GM18868 (cell line): ENCODE measurements at regions not wholly inside any gene's neighbourhood (a gene's known extent, or its start where the extent isn't known, plus 50 kb on each side); places are given as distances from the start of the nearest gene placed in this dataset.
"Not testable (repeated sequence)": the region's sequence is repeated elsewhere in the genome, so short reads cannot be mapped to it uniquely, and the experiment has no call there.

ENCODE experiments used
- ATAC-seq: cut with Tn5 transposase; IDR thresholded peaks from one replicate; pipeline ENCODE4 v1.9.1; 2021; ENCODE audit warnings: mild to moderate bottlenecking, moderate library complexity; ENCODE audit not compliant: unreplicated experiment

DNA sequence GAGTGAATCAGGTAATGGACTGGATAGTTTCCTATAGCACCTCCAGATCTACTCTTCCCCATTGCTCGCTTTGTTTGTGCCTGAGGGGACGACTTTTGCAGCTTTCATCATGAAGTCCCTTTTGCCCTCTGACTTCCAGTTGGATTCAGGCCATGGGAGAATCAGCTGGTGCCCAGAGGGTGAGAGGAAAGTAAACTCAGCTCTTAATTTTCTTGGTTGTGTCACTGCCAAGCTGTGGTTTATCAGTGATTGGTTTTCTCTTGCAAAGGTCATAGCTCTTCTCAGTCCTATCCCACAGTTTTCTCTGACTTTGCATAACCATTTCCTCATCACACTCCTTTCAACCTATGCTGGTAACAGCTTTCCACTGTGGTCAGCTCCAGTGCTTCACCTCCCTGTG is 200.1 kb downstream of the KCNJ2 start:
- no peak for ATAC-seq

DNA sequence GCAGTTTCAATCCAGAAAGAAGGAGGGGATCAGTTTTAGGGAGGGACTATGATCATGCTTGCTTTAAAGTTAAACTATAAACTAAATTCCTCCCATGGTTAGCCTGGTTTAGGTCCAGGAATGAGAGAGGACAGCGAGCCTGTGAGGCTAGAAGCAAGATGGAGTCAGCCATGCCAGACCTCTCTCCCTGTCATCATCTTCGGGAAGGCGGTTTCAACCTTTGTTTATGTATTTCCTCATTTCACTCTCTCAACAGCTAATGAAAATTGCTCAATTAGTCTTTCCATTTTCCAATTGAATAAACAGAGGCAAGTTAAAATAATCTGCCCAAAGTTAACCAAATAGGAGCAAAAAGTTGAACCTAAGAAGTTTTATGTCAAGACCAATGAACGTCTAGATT is 201.5 kb downstream of the KCNJ2 start:
- no peak for ATAC-seq

DNA sequence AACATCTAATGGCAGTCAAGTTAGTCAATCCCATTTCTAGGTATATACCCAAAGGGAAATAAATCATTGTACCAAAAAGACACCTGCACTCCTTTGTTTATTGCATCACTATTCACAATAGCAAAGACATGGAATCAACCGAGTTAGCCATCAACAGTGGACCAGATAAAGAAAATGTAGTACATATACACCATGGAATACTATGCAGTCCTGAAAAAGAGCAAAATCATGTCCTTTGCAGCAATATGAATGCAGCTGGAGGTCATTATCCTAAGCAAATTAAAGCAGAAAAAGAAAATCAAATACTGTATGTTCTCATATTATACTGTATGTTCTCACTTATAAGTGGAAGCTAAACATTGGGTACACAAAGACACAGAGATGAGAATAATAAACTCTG is 204.0 kb downstream of the KCNJ2 start:
- ATAC-seq: no peak

DNA sequence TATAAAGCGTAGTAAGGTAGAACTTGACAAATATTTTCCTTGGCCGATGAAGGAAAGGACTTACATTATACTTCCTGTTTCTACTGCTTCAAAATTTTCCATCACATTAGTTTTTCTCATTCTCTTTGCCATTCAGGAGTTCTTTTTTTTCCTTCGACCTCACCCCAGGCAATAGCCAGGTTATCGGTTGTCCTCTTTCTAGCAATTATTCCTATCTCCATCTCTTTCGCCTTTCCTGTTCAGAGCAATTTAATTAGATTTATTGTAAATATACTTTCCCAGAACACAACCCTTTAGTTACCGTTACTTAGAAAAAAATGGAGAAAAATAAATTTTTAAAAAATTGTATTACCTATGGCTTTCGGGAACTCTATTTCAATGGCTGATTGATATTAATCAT is 205.2 kb downstream of the KCNJ2 start:
- ATAC-seq: no peak

DNA sequence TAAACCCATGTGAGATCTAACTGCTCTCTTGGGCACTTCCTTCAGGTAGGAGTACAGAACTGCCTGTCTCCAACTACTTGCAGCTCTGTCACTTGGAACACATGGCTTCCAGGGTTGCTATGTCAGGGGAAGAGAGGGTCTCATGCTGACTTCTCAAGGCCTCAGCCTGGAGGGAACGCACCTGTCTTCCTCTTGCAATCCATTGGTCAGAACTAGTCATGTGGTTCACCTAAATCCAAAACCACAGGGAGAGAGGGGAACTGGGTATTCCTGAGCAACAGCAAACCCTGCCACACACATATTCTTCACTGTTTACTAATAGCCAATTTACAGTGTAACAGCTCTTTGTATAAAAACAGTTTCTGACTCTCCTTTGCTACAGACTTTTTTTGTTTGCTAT is 206.1 kb downstream of the KCNJ2 start:
- no peak for ATAC-seq

DNA sequence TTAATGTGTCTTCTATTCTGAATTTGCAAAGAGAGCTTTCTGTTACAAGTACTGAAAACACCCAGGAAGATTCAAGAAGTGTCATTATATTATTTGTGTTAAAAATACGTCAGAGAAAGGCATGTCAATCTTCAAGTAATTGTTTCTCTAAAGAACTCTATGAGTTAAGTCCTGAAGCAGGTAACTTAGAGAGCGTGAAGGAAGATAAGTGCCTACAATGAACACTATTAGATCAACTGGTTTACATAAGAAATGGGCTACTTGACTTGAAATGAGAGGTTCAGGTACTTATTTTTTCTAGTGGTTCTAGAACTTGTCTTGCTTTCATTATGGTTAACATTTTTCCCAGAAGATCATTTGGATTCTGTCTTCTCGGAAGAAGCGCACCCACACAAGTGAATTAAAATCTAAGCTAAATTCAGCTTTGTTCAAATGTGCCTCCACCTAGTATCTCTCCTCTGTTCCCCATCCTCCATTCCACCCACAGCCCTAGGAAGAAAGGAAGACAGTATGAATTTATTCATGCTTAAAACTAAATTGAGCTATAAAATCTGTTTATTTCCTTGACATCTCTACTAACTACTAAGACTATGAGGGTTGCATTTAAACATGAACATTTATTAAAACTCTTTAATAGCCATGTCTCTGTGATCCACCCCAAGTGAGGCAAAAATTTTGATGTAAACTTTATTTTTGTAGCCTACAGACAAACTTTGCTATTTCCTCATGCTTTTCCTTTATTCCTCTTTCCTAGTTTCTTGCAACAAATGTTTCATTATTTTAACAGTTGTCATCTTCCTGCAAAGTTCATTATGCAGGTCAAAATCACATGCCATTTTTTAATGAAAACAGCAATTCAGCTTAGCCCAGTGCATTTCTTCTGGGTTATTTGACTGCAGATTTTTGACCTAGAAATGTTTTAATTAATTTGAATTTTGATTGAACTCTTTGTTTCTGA is 206.8 kb downstream of the KCNJ2 start:
- ATAC-seq: no peak

DNA sequence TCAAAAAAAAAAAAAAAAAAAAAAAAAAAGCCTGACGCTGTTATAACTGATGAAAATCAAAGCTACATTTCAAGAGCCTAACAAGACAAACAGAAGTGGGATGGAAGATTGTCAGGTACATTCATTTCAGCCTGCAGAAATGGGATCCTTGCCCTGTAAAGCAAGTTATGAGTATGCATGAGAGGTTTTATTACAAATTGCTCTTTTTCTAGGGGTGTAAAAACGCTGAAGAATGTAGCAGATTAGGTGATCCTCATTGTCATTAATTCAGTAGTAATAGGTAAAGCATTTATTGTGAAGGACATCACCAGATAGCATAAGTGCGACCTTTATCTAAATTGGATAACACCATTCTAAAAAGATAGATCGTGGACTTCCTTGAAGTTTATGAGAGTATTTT is 208.3 kb downstream of the KCNJ2 start:
- no peak for ATAC-seq

DNA sequence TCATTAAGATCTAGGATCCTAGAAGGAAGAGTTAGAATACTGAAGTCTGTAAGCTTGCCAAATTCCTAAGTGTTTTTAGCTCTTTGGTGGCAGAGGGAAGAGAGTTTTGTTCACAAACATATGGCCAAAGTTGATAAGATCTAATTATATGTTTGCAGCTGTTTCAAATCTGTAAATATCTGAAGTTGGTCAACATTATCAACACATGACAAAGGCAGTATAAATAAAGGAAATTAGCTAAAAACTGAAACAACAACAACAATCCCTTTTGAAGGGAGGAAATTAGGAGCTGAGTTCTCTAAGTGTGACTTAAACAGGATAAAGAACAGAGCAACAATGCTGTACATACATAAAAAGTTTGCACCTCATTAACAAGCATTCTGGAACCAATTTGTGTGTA is 208.7 kb downstream of the KCNJ2 start:
- ATAC-seq: no peak

DNA sequence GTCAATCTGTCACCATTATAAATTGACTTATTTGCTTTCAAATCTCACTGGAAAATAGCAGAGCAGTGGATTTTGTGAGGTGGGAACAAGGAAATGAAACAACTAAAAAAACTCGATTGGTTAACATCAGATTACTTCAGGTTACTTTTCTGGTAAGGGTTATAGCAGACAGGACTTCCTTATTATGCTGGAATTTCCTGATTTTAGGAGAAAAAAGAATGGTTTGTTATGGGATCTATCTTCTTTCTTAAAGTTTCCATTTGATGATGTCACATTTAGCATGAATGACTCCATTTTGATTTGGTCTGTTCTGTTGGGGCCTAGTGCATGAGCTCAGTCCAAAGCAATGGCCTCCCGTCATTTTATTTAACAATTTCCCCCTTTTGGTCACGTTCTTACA is 210.6 kb downstream of the KCNJ2 start:
- ATAC-seq: no peak

DNA sequence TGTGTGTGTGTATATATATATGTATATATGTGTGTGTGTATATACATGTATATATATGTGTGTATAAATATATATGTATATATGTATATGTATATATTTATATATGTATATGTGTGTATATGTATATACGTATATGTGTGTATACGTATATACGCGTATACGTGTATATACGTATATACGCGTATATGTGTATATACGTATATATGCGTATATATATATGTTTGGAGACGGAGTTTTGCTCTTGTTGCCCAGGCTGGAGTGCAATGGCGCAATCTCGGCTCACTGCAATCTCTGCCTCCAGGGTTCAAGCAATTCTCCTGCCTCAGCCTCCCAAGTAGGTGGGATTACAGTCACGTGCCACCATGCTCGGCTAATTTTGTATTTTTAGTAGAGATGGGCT is 212.6 kb downstream of the KCNJ2 start:
- not testable (repeated sequence) for ATAC-seq

DNA sequence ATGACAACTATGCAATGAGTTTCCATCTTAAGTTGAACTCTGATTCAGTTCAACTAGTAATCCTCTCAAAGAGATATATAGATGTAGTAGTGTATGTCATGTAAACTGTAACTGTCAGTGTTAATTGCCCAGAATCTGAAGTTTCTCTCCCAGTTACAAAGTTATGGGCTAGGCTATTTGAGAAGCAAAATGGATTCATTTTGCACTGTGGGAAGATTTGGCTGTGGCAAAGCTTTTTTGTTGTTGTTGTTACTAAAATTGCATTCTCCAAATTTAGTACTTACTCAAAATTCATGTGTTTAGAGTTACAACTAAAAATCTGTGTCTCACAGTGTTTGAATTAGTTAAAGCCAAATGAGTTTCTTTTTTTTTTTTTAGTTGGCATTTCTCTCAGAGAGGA is 219.0 kb downstream of the KCNJ2 start:
- ATAC-seq: no peak

DNA sequence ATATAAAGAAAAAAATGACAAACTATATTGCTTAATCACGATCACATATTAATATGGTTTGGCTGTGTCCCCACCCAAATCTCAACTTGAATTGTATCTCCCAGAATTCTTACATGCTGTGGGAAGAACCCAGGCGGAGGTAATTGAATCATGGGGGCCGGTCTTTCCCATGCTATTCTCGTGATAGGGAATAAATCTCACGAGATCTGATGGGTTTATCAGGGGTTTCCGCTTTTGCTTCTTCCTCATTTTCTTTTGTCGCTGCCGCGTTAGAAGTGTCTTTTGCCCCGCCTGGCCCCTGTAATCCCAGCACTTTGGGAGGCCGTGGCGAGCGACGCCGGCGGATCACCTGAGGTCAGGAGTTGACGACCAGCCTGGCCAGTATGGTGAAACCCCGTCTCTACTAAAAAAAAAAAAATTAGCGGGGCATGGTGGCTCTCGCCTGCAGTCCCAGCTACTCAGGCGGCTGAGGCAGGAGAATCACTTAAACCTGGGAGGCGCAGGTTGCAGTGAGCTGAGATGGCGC is 220.0 kb downstream of the KCNJ2 start:
- not testable (repeated sequence) for ATAC-seq

DNA sequence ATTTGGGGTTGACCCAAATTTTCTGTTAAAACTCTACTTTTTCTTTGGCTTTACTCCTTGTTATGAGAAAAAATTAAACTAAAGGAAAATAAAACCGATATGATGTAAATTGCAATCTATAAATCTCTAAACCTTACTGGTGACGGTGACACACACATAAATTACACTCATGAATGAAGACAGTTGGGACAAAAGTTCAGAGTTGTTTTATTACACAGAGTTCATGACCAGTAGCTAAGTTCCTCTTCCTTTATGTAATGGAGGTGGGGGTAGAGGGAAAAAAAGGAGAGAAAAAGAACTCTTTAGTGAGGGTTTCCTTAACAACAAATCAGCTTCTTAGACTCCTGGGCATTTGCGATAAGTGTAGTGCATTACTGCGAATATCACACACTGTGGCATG is 220.7 kb downstream of the KCNJ2 start:
- no peak for ATAC-seq

DNA sequence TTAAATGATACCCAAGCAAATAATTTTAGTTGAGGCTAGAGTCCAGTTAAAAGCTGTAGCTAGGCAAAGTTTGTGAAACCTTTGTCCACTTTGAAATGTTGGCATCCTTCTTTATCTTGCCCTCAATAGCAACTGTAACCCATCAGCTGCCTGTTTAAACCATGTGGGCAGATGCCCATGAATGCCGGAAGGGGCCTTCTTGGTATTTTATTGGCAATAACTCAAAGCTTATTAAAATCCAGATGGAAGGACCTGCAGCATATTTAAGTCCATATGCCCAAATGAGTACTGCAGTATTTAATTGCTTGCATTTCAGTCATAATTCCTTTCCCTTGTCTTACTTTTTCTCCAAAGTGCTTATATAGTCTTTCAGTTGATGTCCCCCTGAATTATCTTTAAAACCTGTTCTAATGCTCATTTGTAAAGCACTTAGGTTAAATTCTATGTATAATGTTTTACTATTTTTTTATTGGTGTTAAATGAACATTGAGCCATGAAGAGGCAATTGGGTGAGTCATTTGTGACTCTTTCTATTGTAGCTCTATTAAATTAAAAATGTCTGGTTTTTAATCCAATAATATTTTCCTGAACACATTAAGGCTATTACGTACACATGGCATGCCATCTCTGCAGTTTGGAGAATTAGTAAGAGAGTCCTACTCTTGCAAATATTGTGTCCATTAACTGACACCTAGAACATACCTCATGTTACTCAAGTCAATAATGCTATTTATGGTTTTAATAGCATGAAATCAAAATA is 225.3 kb downstream of the KCNJ2 start:
- ATAC-seq: no peak

DNA sequence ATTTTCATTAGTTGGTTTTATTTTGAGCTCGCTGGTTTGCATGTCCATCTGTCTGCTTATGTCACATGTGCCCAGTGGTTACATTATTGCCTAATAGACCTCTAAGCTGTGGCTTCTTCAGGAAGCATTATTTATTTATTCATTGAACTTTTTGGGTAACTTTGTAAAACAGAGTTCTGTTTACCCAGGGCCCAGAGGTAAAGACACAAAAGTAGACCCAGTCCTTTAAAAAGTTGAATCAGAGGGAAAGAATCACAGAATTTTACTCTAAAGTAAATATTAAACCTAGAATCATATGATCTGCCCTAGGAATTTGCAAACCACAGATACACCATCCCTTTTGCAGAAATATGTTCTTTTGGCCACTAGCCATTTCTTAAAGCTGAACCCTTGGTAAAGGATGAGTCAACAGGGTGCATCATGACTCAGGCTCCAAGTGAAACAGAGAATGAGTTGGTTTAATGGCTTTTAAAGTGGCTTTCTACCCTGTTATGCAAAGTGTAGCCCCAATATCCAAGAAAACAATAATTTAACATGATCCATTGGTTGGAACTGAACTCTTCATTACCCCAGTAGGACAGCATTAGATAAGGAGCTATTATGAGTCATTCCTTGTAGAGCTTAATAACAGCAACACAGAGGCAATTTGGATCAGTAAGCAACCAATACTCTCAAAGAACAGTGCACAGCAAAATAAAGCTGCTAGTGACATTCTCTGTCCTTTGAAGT is 236.3 kb downstream of the KCNJ2 start:
- no peak for ATAC-seq

DNA sequence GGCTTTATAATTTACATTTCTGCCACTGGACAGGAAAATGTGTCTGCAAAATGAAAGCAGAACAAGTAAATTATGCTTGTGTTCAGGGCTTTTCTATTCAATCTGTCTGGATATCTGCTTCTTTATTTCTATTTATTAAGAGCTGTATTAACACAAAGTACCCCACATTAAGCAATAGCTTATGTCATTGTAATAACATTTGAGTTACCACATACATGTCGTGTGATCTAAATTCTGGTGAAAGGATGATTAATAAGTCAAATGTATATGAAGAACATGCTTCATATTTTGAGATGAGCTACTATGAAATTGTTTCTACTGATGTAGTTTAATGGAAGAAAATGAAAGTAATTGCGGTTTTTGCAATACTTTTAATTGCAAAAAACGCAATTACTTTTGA is 238.2 kb downstream of the KCNJ2 start:
- ATAC-seq: no peak

DNA sequence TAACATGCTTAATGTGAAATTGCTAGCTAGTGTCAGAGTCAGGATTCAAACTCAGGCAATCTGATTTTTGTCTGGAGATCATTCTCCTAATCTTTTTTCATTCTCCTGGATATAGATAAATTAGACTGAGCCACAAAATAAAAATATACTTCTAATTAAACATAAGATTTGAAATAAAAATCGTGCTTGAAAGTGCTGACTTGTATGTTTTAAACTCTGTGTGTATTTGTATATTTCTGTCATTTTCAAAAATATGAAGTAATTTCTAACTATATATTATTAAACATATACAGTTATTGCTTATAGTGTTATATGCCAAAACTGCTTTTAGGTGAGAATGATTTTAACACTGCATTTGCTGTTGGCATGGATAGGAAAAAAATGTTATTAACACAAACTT is 239.4 kb downstream of the KCNJ2 start:
- no peak for ATAC-seq

DNA sequence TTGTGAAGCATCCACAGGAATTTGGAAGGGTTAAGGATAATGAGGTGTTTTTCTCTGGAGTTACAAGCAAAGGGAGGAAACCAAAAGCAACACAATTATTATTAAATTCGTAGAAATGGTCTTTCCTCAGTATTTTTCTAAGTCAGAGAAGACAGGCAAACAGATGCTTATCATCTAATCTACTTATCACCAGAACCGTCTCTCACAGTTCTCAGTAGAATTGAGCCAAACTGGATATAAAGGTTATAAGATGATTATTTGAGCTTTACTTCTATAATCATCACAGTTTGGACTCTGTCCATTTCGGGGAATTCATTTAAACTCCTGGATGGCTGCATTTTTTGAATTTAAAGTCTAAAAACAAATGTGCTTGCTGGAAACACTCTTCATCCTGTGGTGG is 245.0 kb downstream of the KCNJ2 start:
- no peak for ATAC-seq

DNA sequence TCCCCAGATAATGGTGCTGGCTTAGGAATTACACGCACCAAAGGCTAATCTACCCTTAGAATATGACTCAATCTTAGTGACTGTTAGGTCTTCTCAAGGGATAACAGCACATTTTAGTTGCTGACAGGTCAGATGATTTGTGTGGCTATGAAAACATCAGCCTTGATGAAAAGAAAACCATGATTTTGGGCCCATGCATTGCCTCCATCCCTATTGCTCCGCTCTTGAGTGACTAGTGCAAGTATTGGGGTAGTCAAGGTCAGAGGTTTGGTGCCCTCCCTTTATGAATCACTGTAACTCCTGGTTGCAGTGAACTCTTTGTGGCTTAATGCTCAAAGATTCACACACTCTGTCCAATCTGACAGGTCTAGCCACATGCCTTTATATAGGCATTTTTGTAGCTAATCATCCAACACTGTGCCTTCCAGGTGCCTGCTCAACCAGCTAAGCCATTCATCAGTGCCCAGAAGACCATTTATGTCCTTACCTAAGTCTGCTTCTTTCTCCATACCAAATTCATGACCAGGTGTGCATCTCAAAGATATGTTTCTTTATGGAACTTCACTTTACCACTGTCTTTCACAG is 251.6 kb downstream of the KCNJ2 start:
- no peak for ATAC-seq

DNA sequence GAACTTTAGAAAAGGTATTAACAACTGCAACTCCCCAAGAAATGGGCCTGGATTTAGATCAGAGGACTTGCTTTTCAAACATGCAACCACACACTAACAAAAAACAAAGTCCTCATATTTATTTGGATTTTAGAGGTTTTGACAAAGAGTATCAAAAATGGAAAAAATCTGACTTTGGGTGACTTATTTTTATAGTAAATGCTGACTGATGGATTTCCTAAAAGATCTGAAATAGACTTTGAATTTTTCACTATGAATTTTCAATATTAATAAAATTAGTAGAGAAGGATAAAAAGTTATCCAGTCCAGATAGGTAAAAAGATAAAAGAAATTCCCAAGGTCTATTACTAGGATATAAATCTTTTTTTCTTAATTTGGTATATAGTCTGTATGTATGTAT is 253.5 kb downstream of the KCNJ2 start:
- ATAC-seq: no peak

DNA sequence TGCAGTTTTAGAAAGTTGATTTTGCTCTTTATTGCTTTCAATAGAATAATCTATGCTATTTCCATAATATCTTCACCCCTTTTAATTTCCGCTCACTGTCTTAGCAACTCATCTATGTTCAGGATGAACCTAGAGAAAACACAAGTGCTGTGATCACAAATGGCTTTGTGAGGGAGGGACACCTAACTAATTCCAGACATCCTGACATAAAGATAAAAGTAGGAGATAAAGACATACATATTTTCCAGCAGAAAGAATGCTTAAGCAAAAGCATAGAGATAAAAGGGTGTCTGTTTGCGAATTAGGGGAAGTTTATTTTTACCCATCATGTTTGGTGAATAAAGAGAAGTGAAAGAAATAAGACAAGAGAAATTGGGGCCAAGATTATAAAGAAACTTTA is 254.2 kb downstream of the KCNJ2 start:
- no peak for ATAC-seq
